NB4 (cell line): ENCODE measurements at regions not wholly inside any gene's neighbourhood (a gene's known extent, or its start where the extent isn't known, plus 50 kb on each side); places are given as distances from the start of the nearest gene placed in this dataset.

Experiments used
- CTCF ChIP-seq: IDR thresholded peaks from one replicate; pipeline ENCODE4 v1.5.1; 2012; ENCODE audit warnings: low read depth, low read length
- MAX ChIP-seq: IDR thresholded peaks from 2 replicates; pipeline ENCODE4 v1.6.1; 2011; ENCODE audit warnings: low read depth, low read length
- MYC ChIP-seq: IDR thresholded peaks from 2 replicates; pipeline ENCODE4 v1.6.1; 2011; ENCODE audit warnings: low read depth, low read length

GRCh38 chr1:57833296-57833695 is 409.4 kb upstream of the DAB1 start:
- no peak for TF ChIP-seq CTCF
- no peak for TF ChIP-seq MYC
- TF ChIP-seq MAX = no peak
